ENCODE measurements at regions not wholly inside any gene's neighbourhood (a gene's known extent, or its start where the extent isn't known, plus 50 kb on each side); places are given as distances from the start of the nearest gene placed in this dataset.

DNA sequence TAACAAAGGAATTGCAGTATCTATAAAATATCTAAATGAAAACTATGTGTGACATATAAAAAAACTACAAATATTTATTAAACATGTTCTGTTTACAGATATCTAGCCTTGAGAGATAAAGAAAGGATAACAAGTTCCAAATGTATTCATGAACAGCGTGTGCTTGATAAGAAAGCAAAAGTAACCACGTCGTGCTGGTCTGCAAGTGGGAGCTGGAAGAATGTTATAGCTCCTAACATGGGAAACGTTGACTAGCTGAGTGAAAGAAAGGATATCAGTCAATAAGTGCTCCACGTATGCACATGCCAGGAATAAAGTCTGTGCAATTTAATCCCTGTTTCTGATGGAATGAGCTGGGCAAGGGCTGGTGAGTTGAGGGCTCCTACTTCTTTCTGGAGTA is 71.2 kb upstream of the CDYL2 start:
- TF ChIP-seq POLR2AphosphoS5 (IDR thresholded peaks at IDR 0.05) (no peak), EP300 (IDR thresholded peaks at IDR 0.05; ENCODE audit: low read depth) (no peak), POLR2A (IDR thresholded peaks at IDR 0.05) (no peak)
- TF ChIP-seq, protein P1, sequence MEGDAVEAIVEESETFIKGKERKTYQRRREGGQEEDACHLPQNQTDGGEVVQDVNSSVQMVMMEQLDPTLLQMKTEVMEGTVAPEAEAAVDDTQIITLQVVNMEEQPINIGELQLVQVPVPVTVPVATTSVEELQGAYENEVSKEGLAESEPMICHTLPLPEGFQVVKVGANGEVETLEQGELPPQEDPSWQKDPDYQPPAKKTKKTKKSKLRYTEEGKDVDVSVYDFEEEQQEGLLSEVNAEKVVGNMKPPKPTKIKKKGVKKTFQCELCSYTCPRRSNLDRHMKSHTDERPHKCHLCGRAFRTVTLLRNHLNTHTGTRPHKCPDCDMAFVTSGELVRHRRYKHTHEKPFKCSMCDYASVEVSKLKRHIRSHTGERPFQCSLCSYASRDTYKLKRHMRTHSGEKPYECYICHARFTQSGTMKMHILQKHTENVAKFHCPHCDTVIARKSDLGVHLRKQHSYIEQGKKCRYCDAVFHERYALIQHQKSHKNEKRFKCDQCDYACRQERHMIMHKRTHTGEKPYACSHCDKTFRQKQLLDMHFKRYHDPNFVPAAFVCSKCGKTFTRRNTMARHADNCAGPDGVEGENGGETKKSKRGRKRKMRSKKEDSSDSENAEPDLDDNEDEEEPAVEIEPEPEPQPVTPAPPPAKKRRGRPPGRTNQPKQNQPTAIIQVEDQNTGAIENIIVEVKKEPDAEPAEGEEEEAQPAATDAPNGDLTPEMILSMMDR (IDR thresholded peaks at IDR 0.05), result no peak
